ENCODE measurements at regions not wholly inside any gene's neighbourhood (a gene's known extent, or its start where the extent isn't known, plus 50 kb on each side); places are given as distances from the start of the nearest gene placed in this dataset.
"Not testable (repeated sequence)": the region's sequence is repeated elsewhere in the genome, so short reads cannot be mapped to it uniquely, and the experiment has no call there.

GRCh38 chr1:5156416-5157120 lies 502.2 kb downstream of the AJAP1 start:
- no peak for DNase-seq

- DNase-seq, result no peak
Observed at GRCh38 chr1:5151511-5151910, 497.1 kb downstream of the AJAP1 start.

- no peak for DNase-seq
Observed at GRCh38 chr1:5150191-5150590, 495.8 kb downstream of the AJAP1 start.

DNA sequence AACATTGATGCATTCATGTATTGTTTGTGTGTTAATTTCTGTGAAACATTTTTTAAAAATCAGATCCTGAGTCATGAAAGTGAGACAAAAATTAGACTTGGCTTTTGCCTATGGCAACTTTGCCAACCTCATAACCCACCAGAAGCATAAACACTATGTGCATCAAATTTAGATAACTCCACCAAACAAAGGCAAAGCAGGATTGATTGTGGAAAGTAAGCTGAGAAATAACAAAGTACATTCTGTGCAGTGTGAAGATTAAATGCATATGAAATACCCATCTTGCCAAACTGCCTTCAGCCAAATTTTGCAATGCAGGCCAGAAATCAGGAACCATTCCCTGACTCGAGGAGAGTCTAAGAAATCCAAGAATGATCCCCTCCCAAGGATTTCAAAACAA lies 493.4 kb downstream of the AJAP1 start:
- DNase-seq, result no peak

- no peak for DNase-seq
Observed at GRCh38 chr1:5142389-5142788, 488.0 kb downstream of the AJAP1 start.

GRCh38 chr1:5141750-5142149 lies 487.3 kb downstream of the AJAP1 start:
- no peak for DNase-seq

DNA sequence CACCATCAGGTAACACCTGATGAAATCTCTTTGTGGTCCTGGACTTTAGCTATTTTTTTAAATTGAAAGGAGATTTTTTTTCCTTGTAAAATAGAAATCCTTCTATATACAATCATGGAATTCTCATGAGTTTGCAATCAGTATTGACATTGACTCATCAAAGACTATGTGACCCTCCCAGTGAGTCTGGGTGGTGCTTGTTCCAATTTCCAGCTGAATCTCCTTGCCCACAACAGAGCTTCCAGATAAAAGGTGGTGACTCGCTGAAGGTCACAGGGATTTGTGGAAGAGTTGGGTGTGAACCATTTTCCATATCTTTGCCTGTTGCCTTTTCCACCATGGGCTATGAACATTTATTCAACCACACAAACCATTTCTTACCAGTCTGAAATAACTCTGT lies 486.6 kb downstream of the AJAP1 start:
- no peak for DNase-seq

DNA sequence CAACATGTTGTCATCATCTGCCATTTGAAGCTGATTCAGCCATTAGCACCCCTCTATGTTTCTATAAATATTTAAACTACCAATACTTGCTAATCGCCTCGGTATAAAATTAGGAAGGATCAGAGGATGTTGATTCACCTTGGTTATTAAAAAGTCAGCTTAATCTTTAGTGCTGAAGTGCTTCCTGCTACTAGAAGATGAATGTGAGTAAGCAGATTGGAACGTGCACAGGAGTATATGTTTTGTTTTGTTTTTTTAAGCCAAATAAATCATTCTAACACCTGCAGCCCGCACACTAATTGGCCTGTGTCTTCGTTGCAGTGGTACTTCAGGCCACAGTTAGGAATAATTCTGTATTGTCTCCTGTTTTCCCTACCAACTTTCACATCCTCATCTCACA lies 485.7 kb downstream of the AJAP1 start:
- DNase-seq, result no peak

GRCh38 chr1:5129746-5130355 lies 475.4 kb downstream of the AJAP1 start:
- no peak for DNase-seq

GRCh38 chr1:5125208-5125607 lies 470.8 kb downstream of the AJAP1 start:
- no peak for DNase-seq

- DNase-seq, result no peak
Observed at GRCh38 chr1:5120559-5120958, 466.1 kb downstream of the AJAP1 start.

DNA sequence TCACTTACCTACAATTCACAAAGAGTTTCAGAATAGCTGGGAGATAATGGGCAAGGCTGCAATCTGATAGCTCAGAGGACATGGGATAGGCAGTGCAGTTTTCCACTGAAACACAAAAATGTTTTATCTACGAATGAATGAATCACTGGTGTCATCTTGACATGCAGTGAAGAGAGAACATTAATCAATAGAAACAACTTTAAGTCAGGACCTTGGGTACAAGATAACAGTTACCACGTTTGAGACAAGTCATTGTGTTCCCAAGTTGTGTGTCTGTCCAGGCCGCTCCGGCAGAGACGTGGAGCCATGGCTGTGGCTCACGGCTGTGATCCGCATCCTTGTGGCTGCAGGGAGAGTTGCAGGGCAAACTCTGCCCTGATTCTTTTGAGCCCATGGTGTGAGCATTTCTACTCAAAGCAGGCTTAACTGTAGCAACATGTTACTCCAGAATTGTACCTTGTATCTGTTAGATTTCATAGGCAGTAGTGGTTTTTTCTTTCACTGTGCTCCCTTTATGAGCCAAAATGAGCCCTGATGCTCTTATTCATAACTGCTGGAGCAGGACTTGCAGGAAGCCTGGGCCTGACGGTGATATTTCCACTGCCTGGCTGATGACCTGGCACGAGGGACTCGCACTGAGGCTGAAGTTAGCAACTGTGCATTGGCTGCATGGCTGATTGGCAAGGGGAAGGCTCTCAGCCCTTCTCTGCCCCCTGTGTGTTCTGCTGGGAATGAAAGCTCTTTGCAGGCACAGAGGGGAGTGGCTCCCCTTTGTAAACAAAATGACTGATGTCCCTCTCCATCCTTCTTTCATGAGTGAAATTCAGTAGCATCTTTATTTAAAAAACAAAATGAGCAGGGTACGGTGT lies 465.2 kb downstream of the AJAP1 start:
- DNase-seq, result no peak

DNA sequence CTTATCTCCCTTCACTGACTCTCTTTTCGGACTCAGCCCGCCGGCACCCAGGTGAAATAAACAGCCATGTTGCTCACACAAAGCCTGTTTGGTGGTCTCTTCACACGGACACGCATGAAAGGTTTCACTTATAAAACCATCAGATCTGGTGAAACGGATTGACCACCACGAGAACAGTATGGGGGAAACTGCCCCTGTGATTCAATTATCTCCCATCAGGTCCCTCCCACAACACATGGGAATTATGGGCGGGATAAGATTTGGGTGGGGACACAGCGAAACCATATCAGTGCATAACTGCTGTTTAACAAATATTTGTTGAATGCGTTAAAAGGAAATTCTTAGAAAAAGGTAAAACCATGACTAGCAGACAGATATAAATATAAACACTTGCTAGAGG lies 464.4 kb downstream of the AJAP1 start:
- DNase-seq, result not testable (repeated sequence)

DNA sequence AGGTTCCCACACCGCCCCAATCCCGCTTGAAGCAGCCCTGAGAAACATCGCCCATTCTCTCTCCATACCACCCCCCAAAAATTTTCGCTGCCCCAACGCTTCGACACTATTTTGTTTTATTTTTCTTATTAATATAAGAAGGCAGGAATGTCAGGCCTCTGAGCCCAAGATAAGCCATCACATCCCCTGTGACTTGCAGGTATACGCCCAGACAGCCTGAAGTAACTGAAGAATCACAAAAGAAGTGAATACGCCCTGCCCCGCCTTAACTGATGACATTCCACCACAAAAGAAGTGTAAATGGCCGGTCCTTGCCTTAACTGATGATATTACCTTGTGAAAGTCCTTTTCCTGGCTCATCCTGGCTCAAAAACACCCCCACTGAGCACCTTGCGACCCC lies 463.9 kb downstream of the AJAP1 start:
- DNase-seq, result not testable (repeated sequence)

DNA sequence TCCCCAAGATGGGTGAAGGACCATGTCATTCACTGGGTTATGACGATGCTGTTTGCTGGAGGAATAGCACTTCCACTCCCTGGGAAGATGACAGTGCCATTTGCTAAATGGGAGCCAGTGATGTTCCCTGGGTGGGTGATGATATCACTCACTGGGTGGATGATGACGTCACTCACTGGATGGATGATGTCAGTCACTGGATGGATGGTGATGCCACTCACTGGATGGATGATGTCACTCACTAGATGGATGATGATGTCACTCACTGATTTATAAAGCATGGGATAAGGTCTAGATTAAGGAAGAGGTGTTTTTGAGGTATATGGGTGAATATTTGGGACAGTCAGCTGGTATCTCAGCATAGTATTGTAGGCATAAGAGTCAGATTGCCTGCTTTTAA lies 457.2 kb downstream of the AJAP1 start:
- no peak for DNase-seq

DNA sequence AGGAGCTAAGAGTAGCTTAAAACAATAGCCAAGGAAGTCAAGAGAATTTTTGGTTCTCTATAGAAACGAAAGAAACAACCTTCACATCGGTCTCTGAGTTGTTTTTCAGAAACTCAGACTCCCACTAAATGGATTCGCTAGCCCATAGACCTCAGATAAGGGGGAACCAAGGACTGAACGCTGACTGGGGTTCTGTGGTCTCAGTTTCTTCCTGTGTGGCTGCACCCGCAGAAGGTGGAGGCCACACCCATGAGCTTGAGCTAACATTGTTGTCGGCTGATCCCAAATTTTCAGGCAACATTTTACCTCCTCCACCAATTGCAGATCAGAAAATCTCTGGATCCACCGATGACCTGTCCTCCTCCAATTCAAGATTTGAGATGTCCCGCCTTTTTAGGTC lies 456.1 kb downstream of the AJAP1 start:
- DNase-seq, result no peak

GRCh38 chr1:5109633-5110032 lies 455.2 kb downstream of the AJAP1 start:
- DNase-seq, result no peak

DNA sequence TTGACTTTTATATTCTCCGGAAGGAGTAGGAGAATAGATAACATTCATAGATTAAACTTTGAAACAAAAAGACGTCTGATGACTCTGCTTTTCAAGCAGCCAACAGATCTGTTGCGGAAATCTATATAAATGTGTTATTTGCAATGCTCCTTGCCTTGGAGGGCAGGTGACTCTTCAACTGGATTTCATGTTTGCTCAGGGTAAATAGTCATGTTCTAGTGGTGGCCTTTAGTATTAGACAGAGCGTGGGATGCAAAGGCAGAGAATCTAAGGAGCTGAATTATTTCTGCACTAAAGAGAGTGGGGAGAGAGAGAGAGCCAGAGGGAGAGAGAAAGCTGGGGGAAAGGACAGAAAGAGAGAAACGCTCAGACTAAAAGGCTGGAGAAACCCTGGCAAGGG lies 454.3 kb downstream of the AJAP1 start:
- no peak for DNase-seq

GRCh38 chr1:5105744-5106143 lies 451.3 kb downstream of the AJAP1 start:
- no peak for DNase-seq

- DNase-seq, result no peak
Observed at GRCh38 chr1:5099558-5099957, 445.1 kb downstream of the AJAP1 start.

GRCh38 chr1:5098981-5099385 lies 444.6 kb downstream of the AJAP1 start:
- DNase-seq, result no peak

GRCh38 chr1:5093042-5093441 lies 438.6 kb downstream of the AJAP1 start:
- no peak for DNase-seq

DNA sequence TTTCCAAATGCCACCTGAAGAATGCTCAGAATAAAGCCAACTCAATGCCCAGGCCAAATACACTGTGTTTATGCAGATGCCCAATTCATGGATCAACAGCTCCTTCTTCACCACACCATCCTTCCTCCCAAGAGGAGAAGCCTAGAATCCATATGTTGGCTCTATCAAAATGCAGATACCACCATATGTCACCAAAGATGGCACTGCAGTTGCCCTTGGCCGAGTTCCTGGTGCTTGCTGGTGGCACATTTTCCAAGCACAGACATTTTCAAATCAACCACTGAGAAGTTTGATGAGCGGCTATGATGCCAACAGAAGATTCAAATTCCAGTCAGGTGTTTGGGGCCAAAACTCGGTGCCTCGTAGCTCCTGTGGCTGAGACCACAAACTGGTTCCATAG lies 430.3 kb downstream of the AJAP1 start:
- no peak for DNase-seq

DNA sequence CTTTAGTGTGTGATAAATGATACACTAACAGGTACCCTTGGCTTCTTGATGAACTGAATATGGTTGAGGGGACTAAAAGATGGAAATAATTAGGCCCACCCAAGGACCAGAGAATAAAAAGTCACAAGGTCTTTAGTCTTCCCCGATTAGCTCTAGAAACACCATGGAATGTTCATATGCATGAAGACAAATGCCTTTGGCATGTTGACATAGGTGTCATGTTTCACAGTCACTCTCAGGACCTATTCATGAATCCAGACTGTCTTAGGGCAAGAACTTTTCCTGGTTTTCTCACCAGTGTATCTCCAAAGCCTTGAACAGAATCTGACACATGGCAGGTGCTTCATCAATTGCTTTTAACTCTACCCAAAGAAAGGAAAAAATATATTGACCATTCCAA lies 412.8 kb downstream of the AJAP1 start:
- no peak for DNase-seq
